GM06990 (cell line): ENCODE measurements at regions not wholly inside any gene's neighbourhood (a gene's known extent, or its start where the extent isn't known, plus 50 kb on each side); places are given as distances from the start of the nearest gene placed in this dataset.

Source experiments
- DNase-seq: peaks from one replicate; pipeline ENCODE4 v3.0.0-alpha.2; 2011; ENCODE audit not compliant: insufficient read length; ENCODE audit errors: extremely low read depth
- H3K27me3 ChIP-seq: replicated peaks from 2 replicates; pipeline ENCODE4 v1.6.0; 2011; ENCODE audit warnings: low read length; ENCODE audit not compliant: control insufficient read depth, insufficient read depth
- H3K36me3 ChIP-seq: 2 replicates; pipeline ENCODE4 v1.5.1; 2011; ENCODE audit warnings: low read length; ENCODE audit not compliant: control insufficient read depth, insufficient read depth
- H3K4me3 ChIP-seq: replicated peaks from 2 replicates; pipeline ENCODE4 v1.5.1; 2011; ENCODE audit warnings: low read depth, mild to moderate bottlenecking, control low read depth, low read length
- CTCF ChIP-seq: IDR thresholded peaks from 2 replicates; pipeline ENCODE4 v1.5.1; 2011; ENCODE audit warnings: low read length, control low read depth, mild to moderate bottlenecking, inconsistent platforms; ENCODE audit not compliant: insufficient read depth, poor library complexity, severe bottlenecking

GRCh38 chr7:124566583-124566982, 199.0 kb downstream of the GPR37 start:
- no peak for DNase-seq
- no peak overlapping the region for H3K4me3 ChIP-seq
- TF ChIP-seq CTCF = no peak
- H3K27me3 ChIP-seq = no peaks in the 10 kb centered on the region; the same call in 1 of the 2 replicates
- no peaks in the 10 kb centered on the region for H3K36me3 ChIP-seq

GRCh38 chr7:124557587-124557986, 208.0 kb downstream of the GPR37 start:
- Histone ChIP-seq H3K4me3 (no peak overlapping the region), H3K27me3 (no peaks in the 10 kb centered on the region), H3K36me3 (no peaks in the 10 kb centered on the region)
- TF ChIP-seq CTCF = no peak
- no peak for DNase-seq

GRCh38 chr7:124557101-124557500, 208.5 kb downstream of the GPR37 start:
- no peak for DNase-seq
- no peak overlapping the region for H3K4me3 ChIP-seq
- H3K27me3 ChIP-seq = no peaks in the 10 kb centered on the region
- no peaks in the 10 kb centered on the region for H3K36me3 ChIP-seq
- no peak for TF ChIP-seq CTCF

- Histone ChIP-seq H3K27me3 (no peaks in the 10 kb centered on the region), H3K36me3 (no peaks in the 10 kb centered on the region), H3K4me3 (no peak overlapping the region)
- no peak for DNase-seq
- no peak for TF ChIP-seq CTCF
These were observed 212.1 kb downstream of the GPR37 start for GRCh38 chr7:124553502-124553901.

- no peak for TF ChIP-seq CTCF
- Histone ChIP-seq H3K27me3 (no peaks in the 10 kb centered on the region), H3K36me3 (no peaks in the 10 kb centered on the region), H3K4me3 (no peak overlapping the region)
- DNase-seq = no peak
These were observed 213.4 kb downstream of the GPR37 start for GRCh38 chr7:124552217-124552616.

- Histone ChIP-seq H3K36me3 (no peaks in the 10 kb centered on the region), H3K27me3 (no peaks in the 10 kb centered on the region), H3K4me3 (no peak overlapping the region)
- TF ChIP-seq CTCF = no peak
- no peak for DNase-seq
These were observed 215.6 kb downstream of the GPR37 start for GRCh38 chr7:124550036-124550435.
